Dermis blood vessel endothelial cell (primary cell): ENCODE measurements at regions not wholly inside any gene's neighbourhood (a gene's known extent, or its start where the extent isn't known, plus 50 kb on each side); places are given as distances from the start of the nearest gene placed in this dataset.
A peak's percentile ranks its signal among the peaks of the same experiment; 100 is the strongest.

ENCODE experiments used
- DNase-seq: peaks from one replicate; pipeline ENCODE4 v3.0.0; 2010

GRCh38 chr4:111814961-111815360 is 330.3 kb upstream of the FAM241A start:
- DNase-seq: no peak

- DNase-seq: no peak
Measured at GRCh38 chr4:111821342-111821741, 323.9 kb upstream of the FAM241A start.

GRCh38 chr4:111836601-111837000 is 308.7 kb upstream of the FAM241A start:
- no peak for DNase-seq

- no peak for DNase-seq
Measured at GRCh38 chr4:111837761-111838160, 307.5 kb upstream of the FAM241A start.

GRCh38 chr4:111838406-111838930 is 306.8 kb upstream of the FAM241A start:
- DNase-seq: no peak

GRCh38 chr4:111839141-111839540 is 306.1 kb upstream of the FAM241A start:
- no peak for DNase-seq

GRCh38 chr4:111842336-111842735 is 302.9 kb upstream of the FAM241A start:
- DNase-seq: no peak

- DNase-seq: peak; percentile 1
Measured at GRCh38 chr4:111847296-111848008, 297.8 kb upstream of the FAM241A start.

GRCh38 chr4:111849746-111850284 is 295.4 kb upstream of the FAM241A start:
- no peak for DNase-seq

GRCh38 chr4:111854494-111855087 is 290.7 kb upstream of the FAM241A start:
- DNase-seq: peak; percentile 56

- DNase-seq: no peak
Measured at GRCh38 chr4:111855308-111855707, 289.9 kb upstream of the FAM241A start.

GRCh38 chr4:111864066-111864465 is 281.2 kb upstream of the FAM241A start:
- no peak for DNase-seq

GRCh38 chr4:111869339-111869738 is 275.9 kb upstream of the FAM241A start:
- DNase-seq: no peak

GRCh38 chr4:111871802-111872201 is 273.5 kb upstream of the FAM241A start:
- DNase-seq: no peak

- DNase-seq: no peak
Measured at GRCh38 chr4:111873801-111874200, 271.5 kb upstream of the FAM241A start.

GRCh38 chr4:111879539-111879938 is 265.7 kb upstream of the FAM241A start:
- DNase-seq: no peak

GRCh38 chr4:111880116-111880515 is 265.1 kb upstream of the FAM241A start:
- DNase-seq: no peak

GRCh38 chr4:111883557-111883999 is 261.7 kb upstream of the FAM241A start:
- DNase-seq: no peak

- DNase-seq: no peak
Measured at GRCh38 chr4:111890412-111890811, 254.8 kb upstream of the FAM241A start.

- DNase-seq: no peak
Measured at GRCh38 chr4:111905511-111905910, 239.7 kb upstream of the FAM241A start.

GRCh38 chr4:111919639-111920038 is 225.6 kb upstream of the FAM241A start:
- no peak for DNase-seq

- DNase-seq: no peak
Measured at GRCh38 chr4:111921714-111922113, 223.5 kb upstream of the FAM241A start.

GRCh38 chr4:111923786-111924185 is 221.5 kb upstream of the FAM241A start:
- no peak for DNase-seq

- no peak for DNase-seq
Measured at GRCh38 chr4:111924696-111925095, 220.6 kb upstream of the FAM241A start.
